Omental fat pad (tissue), 3 donors: ENCODE measurements at regions not wholly inside any gene's neighbourhood (a gene's known extent, or its start where the extent isn't known, plus 50 kb on each side); places are given as distances from the start of the nearest gene placed in this dataset.
"Not testable (repeated sequence)": the region's sequence is repeated elsewhere in the genome, so short reads cannot be mapped to it uniquely, and the experiment has no call there.

ENCODE experiments used
- ATAC-seq: fragments of 150-250 bp; one replicate; pipeline ENCODE4 v1.9.1; 2016; ENCODE audit warnings: mild to moderate bottlenecking, moderate library complexity; ENCODE audit not compliant: low FRiP score
- DNase-seq: peaks from one replicate; pipeline ENCODE4 v3.0.0-alpha.2; 2019; ENCODE audit warnings: low spot score
- TF ChIP-seq, protein P1 (sequence below), 3 donors: fragments of 450-650 bp; IDR thresholded peaks; one replicate each; pipeline ENCODE4 v1.5.1; 2016 to 2017; ENCODE audit warnings: antibody characterized with exemption in 3 of 3, mild to moderate bottlenecking in 3 of 3, moderate library complexity in 2 of 3

DNA sequence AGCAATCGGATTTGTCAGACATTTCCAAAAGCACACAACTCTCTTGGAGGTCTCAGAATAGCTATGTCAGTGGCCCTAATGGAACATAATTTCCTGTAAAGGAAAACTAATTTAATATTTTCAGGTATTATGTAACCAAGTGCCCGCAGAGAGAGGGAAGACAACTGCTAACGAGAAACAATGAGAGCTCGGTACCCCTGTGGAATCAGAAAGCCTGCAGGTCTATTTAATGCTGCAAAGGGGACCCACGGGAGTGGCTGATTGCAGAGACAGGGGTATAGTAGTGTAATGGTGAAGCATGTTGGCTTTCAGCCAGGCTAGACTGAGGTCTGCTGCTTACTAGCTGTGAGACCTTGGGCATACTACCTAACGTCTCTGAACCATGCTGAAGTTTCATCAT lies 508.1 kb upstream of the BRINP1 start:
- no peak for ATAC-seq
- TF ChIP-seq, protein P1, sequence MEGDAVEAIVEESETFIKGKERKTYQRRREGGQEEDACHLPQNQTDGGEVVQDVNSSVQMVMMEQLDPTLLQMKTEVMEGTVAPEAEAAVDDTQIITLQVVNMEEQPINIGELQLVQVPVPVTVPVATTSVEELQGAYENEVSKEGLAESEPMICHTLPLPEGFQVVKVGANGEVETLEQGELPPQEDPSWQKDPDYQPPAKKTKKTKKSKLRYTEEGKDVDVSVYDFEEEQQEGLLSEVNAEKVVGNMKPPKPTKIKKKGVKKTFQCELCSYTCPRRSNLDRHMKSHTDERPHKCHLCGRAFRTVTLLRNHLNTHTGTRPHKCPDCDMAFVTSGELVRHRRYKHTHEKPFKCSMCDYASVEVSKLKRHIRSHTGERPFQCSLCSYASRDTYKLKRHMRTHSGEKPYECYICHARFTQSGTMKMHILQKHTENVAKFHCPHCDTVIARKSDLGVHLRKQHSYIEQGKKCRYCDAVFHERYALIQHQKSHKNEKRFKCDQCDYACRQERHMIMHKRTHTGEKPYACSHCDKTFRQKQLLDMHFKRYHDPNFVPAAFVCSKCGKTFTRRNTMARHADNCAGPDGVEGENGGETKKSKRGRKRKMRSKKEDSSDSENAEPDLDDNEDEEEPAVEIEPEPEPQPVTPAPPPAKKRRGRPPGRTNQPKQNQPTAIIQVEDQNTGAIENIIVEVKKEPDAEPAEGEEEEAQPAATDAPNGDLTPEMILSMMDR (IDR thresholded peaks at IDR 0.05): no peak

DNA sequence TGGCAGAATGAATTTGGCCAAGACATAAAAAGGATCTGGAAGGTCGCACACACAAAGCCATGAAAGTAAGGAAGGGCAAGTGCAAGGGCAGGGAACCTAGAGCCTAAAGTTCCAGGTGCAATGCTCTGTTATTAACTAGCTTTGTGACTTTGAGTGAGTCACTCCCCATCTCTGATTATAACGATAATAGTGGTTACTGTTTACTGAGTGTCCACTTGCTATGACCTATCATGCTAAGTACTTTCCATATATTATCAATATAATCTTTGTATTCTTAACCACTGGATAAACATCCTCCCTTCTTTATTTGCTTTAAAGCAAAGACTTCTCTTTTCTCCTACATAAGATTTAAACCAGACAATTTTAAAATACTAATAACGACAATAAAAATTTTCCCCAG lies 504.6 kb upstream of the BRINP1 start:
- DNase-seq (no peak), ATAC-seq (no peak)
- TF ChIP-seq, protein P1 (IDR thresholded peaks at IDR 0.05): no peak

More for the DNA sequence above, 508.1 kb upstream of the BRINP1 start:
- no peak for DNase-seq

DNA sequence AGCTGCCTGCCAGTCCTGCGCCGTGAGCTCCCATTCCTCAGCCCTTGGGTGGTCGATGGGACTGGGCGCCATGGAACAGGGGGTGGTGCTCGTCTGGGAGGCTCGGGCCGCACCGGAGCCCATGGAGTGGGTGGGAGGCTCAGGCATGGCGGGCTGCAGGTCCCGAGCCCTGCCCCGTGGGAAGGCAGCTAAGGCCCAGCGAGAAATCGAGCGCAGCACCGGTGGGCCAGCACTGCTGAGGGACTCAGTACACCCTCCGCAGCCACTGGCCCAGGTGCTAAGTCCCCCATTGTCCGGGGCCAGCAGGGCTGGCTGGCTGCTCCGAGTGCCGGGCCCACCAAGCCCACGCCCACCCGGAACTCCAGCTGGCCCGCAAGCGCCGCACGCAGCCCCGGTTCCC lies 501.0 kb upstream of the BRINP1 start:
- ATAC-seq, DNase-seq: not testable (repeated sequence)

DNA sequence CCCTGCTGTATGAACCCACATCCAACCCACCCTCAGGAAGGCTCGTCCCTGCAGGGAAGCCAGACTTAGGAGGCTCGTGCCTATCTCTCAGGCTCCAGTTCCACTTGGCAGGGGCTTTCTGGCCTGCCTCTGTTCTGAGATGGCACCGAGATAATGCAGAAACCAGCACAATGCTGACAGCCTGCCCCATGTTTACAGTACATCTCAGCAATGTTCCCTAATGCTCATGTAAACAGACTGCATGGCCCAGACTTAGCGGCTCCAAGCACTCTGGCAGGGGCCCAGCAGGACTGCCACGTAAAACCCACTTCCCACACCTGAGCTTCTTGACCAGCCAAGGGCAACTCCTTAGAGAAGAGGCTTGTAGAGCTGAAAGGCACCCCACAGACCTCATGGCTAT lies 499.5 kb upstream of the BRINP1 start:
- ATAC-seq (no peak), DNase-seq (no peak)

DNA sequence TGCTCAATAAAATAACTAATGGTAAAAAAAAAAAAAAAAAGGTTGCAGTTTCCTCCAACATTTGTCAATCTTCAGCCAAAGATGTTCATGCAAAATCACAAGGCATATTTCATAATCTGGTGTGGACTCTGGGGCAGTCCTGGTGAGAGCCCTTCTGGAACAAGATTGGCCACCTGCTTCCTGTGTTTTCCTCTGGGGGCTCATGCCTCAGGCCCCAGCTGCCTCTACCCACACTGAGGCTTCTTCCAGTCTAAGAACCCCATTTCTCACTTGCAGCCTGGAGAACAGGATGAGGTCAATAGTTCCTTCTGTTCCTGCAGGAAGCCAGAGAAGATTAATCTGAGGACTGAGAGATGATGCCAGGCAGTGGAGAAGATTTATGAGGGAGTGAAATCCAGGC lies 492.6 kb upstream of the BRINP1 start:
- TF ChIP-seq, protein P1 (IDR thresholded peaks at IDR 0.05): no peak
- no peak for DNase-seq
- ATAC-seq: no peak

More for the DNA sequence above, 499.5 kb upstream of the BRINP1 start:
- TF ChIP-seq, protein P1 (IDR thresholded peaks at IDR 0.05): no peak

DNA sequence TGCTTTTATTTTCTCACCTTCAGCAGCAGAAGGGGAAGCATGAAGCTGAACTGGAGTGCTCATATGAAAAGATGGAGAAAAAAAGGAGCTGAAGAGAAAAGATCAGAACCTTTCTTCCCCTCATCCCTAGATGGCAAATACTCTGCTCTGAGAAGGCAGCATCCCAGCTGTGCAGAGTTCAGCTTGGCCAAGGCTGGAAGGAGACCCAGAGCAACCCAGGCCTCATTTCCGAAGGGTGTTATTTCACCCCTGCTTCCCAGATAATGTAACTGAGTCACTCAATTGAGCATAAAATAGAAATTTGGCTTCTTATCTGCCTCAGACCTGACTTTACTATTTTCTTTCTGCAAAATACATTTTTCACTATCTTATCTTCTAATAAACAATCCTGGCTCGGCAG lies 489.9 kb upstream of the BRINP1 start:
- DNase-seq (no peak), ATAC-seq (no peak)
- TF ChIP-seq, protein P1 (IDR thresholded peaks at IDR 0.05): no peak

DNA sequence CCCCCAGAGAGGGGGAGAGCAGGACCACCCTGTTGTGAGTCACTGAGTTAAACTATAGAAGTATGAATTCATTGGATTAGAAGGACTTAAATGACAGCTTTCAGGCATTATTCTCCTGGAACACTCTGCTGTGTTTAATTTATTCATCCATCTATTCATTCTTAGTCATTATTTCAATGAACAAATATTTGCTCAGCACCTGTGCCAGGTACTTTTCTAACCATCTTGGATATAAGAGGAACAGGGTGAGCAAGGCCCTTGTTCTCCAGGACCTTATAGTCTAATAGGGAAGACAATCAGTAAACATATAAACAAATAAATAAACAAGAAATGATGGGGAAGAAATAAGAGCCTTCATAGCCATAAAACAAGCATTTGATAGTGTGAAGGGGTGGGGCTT lies 483.9 kb upstream of the BRINP1 start:
- TF ChIP-seq, protein P1 (IDR thresholded peaks at IDR 0.05): no peak
- DNase-seq: no peak
- no peak for ATAC-seq

DNA sequence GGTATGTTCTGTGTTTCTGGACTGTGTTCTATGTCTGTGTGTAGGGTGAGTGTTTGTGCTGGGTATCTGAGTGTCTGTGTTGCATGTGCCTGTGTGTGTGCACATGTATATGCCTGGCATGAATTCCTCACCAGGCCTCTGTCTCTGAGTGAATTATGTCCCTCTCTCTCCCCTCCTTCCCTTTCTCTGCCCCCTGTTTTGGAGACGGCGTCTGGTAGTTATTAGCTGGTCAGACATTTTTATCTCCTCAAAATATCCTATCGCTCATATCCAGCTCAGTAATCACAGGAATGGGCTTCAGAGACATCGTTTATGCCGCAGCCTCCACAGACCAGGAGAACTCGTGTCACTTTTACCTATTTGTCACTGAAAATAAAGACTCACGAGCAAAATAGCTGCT lies 483.2 kb upstream of the BRINP1 start:
- DNase-seq (no peak), ATAC-seq (no peak)
- TF ChIP-seq, protein P1 (IDR thresholded peaks at IDR 0.05): no peak
